A673 (cell line): ENCODE measurements at regions not wholly inside any gene's neighbourhood (a gene's known extent, or its start where the extent isn't known, plus 50 kb on each side); places are given as distances from the start of the nearest gene placed in this dataset.

Source experiments
- CTCF ChIP-seq: fragments of 300-800, 200-600 bp; sonication (generic); conservative IDR thresholded peaks from 2 replicates; pipeline ENCODE4 v1.5.1; 2017; ENCODE audit warnings: low read depth, mild to moderate bottlenecking, antibody characterized with exemption, low read length, moderate library complexity, mixed read lengths
- EZH2 ChIP-seq: fragments of 200-600 bp; sonication (generic); IDR thresholded peaks from 2 replicates; pipeline ENCODE4 v1.6.1; 2017; ENCODE audit warnings: borderline replicate concordance, low read depth, mild to moderate bottlenecking, mixed read lengths, antibody characterized with exemption, low read length; ENCODE audit not compliant: poor library complexity, severe bottlenecking

- TF ChIP-seq CTCF: no peak
- no peak for TF ChIP-seq EZH2
These were observed 624.3 kb upstream of the FANCL start for GRCh38 chr2:58865436-58865835.
